SK-N-SH treated with all-trans-retinoic acid at 6 μM for 48 hours (cell line): ENCODE measurements at regions not wholly inside any gene's neighbourhood (a gene's known extent, or its start where the extent isn't known, plus 50 kb on each side); places are given as distances from the start of the nearest gene placed in this dataset.

Source experiments
- ATAC-seq: fragments of 200-7000 bp; cut with Tn5 transposase; 3 replicates; pipeline ENCODE4 v1.9.1; 2020; ENCODE audit warnings: mild to moderate bottlenecking, moderate library complexity
- ARNTL ChIP-seq: fragments of 450-650 bp; formaldehyde crosslinking; IDR thresholded peaks from 2 replicates; pipeline ENCODE4 v1.5.0; 2020; ENCODE audit warnings: low read depth, mild to moderate bottlenecking, moderate library complexity, borderline replicate concordance
- CREB5 ChIP-seq: fragments of 250-450 bp; sonication (Bioruptor Pico); IDR thresholded peaks from 2 replicates; pipeline ENCODE4 v1.5.1; 2020; ENCODE audit warnings: low read depth, mild to moderate bottlenecking, moderate library complexity
- CSDC2 ChIP-seq: fragments of 250-450 bp; sonication (Bioruptor Pico); IDR thresholded peaks from 2 replicates; pipeline ENCODE4 v1.5.0; 2020; ENCODE audit warnings: mild to moderate bottlenecking, moderate library complexity
- ESRRG ChIP-seq: fragments of 250-450 bp; sonication (Bioruptor Pico); IDR thresholded peaks from 2 replicates; pipeline ENCODE4 v1.6.1; 2021; ENCODE audit warnings: mild to moderate bottlenecking
- GLIS3 ChIP-seq: fragments of 250-450 bp; sonication (Bioruptor Pico); IDR thresholded peaks from 2 replicates; pipeline ENCODE4 v1.5.0; 2020; ENCODE audit warnings: mild to moderate bottlenecking, moderate library complexity
- ISL1 ChIP-seq: fragments of 250-450 bp; sonication (Bioruptor Pico); IDR thresholded peaks from 2 replicates; pipeline ENCODE4 v2.1.2; 2022; ENCODE audit warnings: mild to moderate bottlenecking, moderate library complexity
- OSR1 ChIP-seq: fragments of 250-450 bp; sonication (Bioruptor Pico); IDR thresholded peaks from 2 replicates; pipeline ENCODE4 v1.8.0; 2022; ENCODE audit warnings: moderate library complexity, mild to moderate bottlenecking, inconsistent platforms
- PATZ1 ChIP-seq: fragments of 250-450 bp; sonication (Bioruptor Pico); IDR thresholded peaks from 2 replicates; pipeline ENCODE4 v1.8.0; 2020; ENCODE audit warnings: mild to moderate bottlenecking, moderate library complexity, borderline replicate concordance
- RARB ChIP-seq: fragments of 250-450 bp; sonication (Bioruptor Pico); IDR thresholded peaks from 2 replicates; pipeline ENCODE4 v1.8.0; 2021; ENCODE audit warnings: mild to moderate bottlenecking, moderate library complexity
- TCF4 ChIP-seq: fragments of 250-450 bp; sonication (Bioruptor Pico); IDR thresholded peaks from 2 replicates; pipeline ENCODE4 v1.8.0; 2021; ENCODE audit warnings: mild to moderate bottlenecking, moderate library complexity, borderline replicate concordance
- TOX ChIP-seq: fragments of 250-450 bp; sonication (Bioruptor Pico); IDR thresholded peaks from 2 replicates; pipeline ENCODE4 v1.8.0; 2021; ENCODE audit warnings: mild to moderate bottlenecking, moderate library complexity, borderline replicate concordance
- TSHZ2 ChIP-seq: fragments of 250-450 bp; sonication (Bioruptor Pico); IDR thresholded peaks from 2 replicates; pipeline ENCODE4 v1.5.0; 2020; ENCODE audit warnings: mild to moderate bottlenecking, moderate library complexity
- ZFP3 ChIP-seq: fragments of 250-450 bp; sonication (Bioruptor Pico); IDR thresholded peaks from 2 replicates; pipeline ENCODE4 v1.5.0; 2020; ENCODE audit warnings: mild to moderate bottlenecking, moderate library complexity
- ZFP30 ChIP-seq: fragments of 450-650 bp; formaldehyde crosslinking; IDR thresholded peaks from 2 replicates; pipeline ENCODE4 v1.5.0; 2022; ENCODE audit warnings: mild to moderate bottlenecking, moderate library complexity
- ZNF565 ChIP-seq: fragments of 450-650 bp; formaldehyde crosslinking; conservative IDR thresholded peaks from 2 replicates; pipeline ENCODE4 v1.5.0; 2020; ENCODE audit warnings: low read depth, mild to moderate bottlenecking, moderate library complexity
- ZNF8 ChIP-seq: fragments of 450-650 bp; formaldehyde crosslinking; IDR thresholded peaks from 2 replicates; pipeline ENCODE4 v1.5.0; 2020; ENCODE audit warnings: mild to moderate bottlenecking, moderate library complexity
- TF ChIP-seq, protein P1 (sequence below): fragments of 250-450 bp; sonication (Bioruptor Pico); IDR thresholded peaks from 2 replicates; pipeline ENCODE4 v1.5.1; 2021; ENCODE audit warnings: mild to moderate bottlenecking, moderate library complexity
- TF ChIP-seq, protein P2 (sequence below): fragments of 250-450 bp; sonication (Bioruptor Pico); IDR thresholded peaks from 2 replicates; pipeline ENCODE4 v1.8.0; 2021; ENCODE audit warnings: low read depth, mild to moderate bottlenecking, moderate library complexity, borderline replicate concordance

- TF ChIP-seq ISL1 = no peak
- TF ChIP-seq ARNTL (CRISPR knock-in tag) = no peak
- TF ChIP-seq ESRRG (CRISPR knock-in tag) = no peak
- no peak for TF ChIP-seq ZNF565 (CRISPR knock-in tag)
- TF ChIP-seq, all 23 proteins: peak for 0
- ATAC-seq = no peak
Measured at GRCh38 chr20:20932156-20932555, 174.0 kb downstream of the LINC00237 start.

DNA sequence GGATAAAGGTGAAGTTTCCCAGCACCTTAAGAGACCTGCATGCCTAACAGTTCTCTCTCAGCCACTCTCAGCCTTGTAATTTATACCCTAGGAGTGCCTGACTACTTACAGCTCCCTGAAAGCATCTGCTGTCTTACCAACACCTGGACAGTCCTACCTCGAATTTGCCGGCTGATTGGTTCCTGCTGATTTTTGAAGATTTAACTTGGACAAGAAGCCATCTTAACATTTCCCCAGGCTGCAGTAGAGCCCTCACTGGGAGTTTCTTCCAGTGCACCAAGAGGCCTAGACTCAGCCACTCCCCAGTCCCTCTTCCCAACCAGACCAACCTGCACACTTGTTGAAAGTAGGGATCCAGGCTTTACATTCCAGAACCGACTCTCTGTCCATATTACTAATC is 174.5 kb downstream of the LINC00237 start:
- TF ChIP-seq CSDC2 (CRISPR knock-in tag) (no peak), PATZ1 (CRISPR knock-in tag) (no peak), ZFP30 (CRISPR knock-in tag) (no peak), ZFP3 (CRISPR knock-in tag) (no peak), ESRRG (CRISPR knock-in tag) (no peak), ISL1 (no peak), TSHZ2 (CRISPR knock-in tag) (no peak), OSR1 (CRISPR knock-in tag) (no peak), TCF4 (CRISPR knock-in tag) (no peak), TOX (CRISPR knock-in tag) (no peak), CREB5 (CRISPR knock-in tag) (no peak), ARNTL (CRISPR knock-in tag) (no peak), ZNF8 (CRISPR knock-in tag) (no peak), GLIS3 (no peak), RARB (no peak)
- TF ChIP-seq, protein P1, sequence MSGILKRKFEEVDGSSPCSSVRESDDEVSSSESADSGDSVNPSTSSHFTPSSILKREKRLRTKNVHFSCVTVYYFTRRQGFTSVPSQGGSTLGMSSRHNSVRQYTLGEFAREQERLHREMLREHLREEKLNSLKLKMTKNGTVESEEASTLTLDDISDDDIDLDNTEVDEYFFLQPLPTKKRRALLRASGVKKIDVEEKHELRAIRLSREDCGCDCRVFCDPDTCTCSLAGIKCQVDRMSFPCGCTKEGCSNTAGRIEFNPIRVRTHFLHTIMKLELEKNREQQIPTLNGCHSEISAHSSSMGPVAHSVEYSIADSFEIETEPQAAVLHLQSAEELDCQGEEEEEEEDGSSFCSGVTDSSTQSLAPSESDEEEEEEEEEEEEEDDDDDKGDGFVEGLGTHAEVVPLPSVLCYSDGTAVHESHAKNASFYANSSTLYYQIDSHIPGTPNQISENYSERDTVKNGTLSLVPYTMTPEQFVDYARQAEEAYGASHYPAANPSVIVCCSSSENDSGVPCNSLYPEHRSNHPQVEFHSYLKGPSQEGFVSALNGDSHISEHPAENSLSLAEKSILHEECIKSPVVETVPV (CRISPR knock-in tag) = no peak
- TF ChIP-seq, protein P2, sequence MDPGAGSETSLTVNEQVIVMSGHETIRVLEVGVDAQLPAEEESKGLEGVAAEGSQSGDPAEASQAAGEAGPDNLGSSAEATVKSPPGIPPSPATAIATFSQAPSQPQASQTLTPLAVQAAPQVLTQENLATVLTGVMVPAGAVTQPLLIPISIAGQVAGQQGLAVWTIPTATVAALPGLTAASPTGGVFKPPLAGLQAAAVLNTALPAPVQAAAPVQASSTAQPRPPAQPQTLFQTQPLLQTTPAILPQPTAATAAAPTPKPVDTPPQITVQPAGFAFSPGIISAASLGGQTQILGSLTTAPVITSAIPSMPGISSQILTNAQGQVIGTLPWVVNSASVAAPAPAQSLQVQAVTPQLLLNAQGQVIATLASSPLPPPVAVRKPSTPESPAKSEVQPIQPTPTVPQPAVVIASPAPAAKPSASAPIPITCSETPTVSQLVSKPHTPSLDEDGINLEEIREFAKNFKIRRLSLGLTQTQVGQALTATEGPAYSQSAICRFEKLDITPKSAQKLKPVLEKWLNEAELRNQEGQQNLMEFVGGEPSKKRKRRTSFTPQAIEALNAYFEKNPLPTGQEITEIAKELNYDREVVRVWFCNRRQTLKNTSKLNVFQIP = no peak
- ATAC-seq = no peak

GRCh38 chr20:20931024-20931423 is 175.1 kb downstream of the LINC00237 start:
- TF ChIP-seq ISL1 (no peak), ZNF565 (CRISPR knock-in tag) (no peak), ZNF8 (CRISPR knock-in tag) (no peak)
- TF ChIP-seq, protein P2 = no peak
- ATAC-seq = no peak
